NCI-H2171 treated with DMSO at 0.1 percent for 48 hours (cell line): ENCODE measurements at regions not wholly inside any gene's neighbourhood (a gene's known extent, or its start where the extent isn't known, plus 50 kb on each side); places are given as distances from the start of the nearest gene placed in this dataset.
A peak's percentile ranks its signal among the peaks of the same experiment; 100 is the strongest.

Experiments
- DNase-seq: peaks from one replicate; lab custom pipeline; 2025; lab: John Stamatoyannopoulos, UW

DNA sequence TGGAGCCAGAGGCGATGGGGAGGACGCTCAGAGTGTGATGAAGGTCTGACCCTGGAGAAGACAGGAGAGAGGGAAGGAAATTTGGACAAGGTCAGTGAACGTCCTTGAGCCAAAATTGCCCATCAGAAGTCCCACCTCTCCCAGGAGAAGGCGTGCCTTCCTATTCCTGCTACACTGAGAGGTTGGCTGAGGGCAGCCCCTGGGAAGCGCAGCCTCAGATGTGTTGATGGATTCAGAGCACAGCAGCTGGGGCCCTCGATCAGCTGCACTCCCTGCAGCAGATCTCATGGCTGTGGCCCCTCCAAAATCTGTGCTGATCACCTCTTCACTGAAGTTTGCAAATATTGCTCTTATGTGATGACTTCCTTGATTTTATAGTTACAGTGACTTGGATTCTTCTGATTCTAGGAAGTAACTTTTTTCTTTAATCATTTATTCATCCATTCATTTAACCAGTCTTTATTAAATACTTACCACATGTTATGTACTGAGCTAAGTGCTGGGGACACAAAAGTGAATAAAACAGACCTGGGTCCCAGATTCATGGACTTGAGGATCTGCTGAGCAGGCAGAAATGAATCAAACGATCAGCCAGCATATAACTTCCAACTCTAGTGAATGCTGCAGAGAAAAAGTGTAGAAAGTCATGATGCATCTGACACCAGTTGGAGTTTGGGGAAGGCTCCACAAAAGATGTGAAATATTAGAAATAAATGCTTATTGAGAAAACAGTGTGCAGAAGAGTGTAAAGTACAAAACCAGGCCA, 69.6 kb upstream of the ARMC2 start:
- no peak for DNase-seq

DNA sequence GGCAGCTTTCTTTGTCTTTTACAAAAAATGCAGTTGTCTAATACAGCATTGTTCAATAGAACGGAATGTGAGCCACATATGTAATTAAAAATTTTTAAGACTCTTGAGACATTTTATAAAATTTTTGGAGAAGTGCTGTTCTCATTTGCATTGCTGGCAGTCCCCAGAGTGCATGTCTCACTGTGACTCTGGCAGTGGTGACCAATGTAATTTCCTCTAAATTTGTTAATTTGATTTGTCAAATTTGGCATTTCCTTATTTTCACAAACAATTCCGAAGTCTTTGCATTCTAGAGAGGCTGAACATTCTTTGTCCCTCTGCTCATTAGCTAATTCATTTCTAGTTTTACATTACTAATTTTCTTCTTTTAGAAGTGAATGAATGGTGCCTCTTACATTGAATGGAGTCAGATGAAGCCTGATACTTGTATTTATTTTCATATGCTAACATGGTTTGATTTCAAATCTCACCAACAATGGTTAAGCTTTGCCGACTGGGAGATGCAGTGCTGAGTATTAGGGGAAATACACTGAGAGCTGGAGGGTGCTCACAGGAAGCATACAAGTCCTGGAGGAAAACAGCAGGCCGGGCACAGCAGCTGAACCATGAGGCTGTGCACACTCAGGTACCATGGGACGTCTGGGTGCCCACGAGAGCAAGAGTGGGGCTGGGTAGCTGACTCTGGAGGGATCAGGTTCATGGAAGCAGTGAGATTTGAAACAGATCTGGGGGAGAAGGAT, 68.5 kb upstream of the ARMC2 start:
- no peak for DNase-seq

DNA sequence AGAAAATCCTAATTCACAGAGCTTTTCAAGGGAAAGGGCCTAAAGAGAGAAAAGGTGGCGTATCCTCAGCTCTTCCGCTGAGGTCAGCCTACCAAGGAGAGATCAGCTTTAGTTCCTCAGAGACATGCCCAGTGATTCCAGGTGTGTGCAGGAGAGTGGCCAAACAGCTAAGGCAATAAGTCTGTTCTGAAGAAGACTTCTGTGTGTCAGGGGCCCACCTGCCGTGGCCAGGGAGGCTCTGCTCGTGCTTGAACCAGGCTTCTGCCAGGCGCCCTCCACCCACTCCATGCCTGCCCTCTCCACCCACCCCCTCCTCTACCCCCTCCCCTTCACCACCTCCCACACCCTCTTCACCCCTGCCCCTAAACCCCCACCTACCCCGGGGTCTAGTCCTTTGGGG, 67.4 kb upstream of the ARMC2 start:
- no peak for DNase-seq

DNA sequence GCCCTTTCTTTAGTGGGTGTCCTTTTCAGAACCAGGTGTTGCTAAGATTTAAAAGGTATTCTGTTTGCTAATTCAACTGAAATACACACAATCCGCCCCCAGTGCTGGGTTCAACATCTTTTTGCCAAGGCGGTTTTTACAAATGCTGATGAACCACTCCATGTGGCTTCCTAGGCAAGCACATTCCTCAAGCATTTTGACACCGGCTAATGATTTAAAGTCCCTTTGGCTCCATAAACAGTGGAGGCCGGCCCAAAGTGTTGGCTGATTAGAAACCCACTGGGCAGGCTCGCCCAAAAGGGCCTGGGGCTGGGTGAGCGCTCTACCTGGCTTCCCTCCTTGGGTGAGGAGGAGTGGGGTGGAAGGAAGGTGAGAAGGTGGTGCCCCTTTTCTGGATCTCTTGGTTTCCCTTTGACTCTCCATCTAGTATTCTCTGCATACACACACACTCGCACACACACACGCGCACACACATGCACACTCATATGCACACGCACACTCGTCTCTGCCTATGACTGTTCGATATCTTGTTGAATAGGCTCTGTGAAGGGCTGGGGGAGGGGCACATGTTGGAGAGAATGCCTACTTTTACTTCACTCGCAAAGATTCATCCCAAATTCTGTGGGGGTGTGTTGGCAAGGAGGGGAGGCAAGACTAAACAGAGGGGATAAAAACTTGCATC, 66.7 kb upstream of the ARMC2 start:
- no peak for DNase-seq

DNA sequence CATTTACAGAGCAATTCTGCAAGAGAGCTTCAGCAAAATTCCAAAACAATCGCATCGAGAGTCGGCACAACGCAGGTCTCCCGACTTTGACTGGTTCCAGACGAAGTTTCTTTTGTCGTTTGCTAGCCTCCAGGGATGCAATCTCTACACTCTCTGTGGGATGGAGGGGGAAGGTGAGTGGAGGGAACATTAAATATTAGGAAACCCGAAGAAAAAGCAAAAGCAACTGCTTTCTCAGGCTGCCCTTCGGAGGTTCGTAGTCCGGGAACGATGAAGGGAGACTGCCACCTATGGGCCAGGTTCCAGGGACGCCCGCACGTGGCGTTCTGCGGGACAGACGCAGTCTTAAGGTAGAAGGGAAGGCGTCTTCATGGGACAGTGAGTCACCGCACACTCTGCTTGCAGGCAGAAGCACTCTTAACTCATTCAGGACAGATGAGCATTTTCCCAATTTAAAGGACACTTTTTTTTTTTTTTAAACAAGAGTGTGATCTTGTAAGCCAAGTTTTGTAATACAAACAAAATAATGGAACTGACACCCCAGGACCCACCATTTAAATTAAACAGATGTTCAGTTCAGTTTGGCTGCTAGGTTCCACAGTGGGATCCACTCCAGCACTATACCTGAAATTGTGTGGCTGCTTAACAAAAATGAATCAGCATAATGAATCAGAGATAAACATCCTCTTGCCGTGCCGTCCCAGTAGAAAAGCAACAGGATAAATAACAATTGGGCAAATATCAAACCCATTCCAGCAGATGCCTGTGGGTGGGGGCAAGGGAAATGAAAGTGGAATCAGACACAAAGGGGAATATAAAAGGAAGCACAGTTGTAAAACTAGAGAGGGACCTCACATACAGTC, 65.8 kb upstream of the ARMC2 start:
- peak; percentile 69 for DNase-seq

DNA sequence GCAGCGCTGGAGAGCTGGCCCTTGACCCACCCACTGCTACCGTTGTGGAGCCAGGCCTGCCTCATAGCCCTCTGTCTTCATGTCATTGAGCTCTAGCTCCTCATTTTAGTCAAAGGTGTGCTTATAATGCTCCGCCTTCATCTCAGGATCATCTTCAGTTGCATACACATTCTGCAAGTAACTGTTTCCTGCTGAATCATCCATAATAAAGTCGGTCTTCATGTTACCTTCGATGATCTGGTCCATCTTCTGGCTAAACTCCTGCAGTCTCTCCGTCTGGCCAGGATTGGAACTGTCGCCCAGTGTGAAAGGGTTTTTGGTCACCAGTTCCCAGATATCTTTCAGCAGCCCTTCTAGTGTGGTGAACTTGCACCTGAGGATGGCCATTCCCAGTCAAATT, 62.6 kb upstream of the ARMC2 start:
- no peak for DNase-seq

DNA sequence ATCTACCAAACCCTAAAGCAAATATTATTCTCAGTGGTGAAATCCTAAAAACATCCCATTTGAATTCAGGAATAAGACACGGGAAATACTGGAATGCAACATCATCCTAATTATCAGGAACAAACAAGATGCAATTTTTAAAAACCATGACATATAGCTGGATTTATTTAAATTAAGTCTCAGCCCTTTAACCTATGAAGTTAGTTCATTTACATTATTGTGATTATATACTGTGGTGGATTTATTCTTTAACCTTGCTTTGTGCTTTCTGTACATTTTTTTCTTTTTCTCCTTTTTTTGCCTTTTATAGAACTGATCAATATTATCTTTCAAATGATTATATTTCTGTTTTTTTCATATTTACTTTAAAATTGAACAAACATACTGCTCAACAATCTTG, 59.8 kb upstream of the ARMC2 start:
- DNase-seq = no peak

DNA sequence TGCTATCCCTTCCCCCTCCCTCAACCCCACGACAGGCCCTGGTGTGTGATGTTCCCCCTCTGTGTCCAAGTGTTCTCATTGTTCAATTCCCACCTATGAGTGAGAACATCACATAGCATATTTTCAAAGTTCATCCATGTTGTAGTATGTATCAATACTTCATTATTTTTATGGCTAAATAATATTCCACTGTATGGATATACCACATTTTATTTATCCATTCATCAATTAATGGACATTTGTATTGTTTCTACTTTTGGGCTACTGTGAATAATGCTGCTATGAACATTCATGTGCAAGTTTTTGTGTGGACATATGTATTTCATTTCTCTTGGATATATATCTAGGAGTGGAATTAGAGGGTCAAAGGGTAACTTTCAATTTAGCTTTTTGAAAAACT, 58.7 kb upstream of the ARMC2 start:
- no peak for DNase-seq

DNA sequence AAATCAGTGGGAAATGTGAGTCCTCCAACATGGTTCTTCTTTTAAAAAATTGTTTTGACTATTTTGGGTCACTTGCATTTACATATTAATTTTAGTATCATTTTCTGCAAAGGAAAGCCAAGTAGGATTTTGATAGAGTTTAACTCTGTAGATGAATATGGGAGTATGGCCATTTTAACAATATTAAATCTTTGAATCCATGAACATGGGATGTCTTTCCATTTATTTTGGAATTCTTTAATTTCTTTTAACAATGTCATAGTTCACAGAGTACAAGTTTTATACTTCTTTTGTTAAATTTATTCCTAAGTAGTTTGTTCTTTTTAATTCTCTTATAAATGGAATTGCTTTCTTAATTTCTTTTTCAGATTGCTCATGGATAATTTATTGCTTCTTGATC, 56.5 kb upstream of the ARMC2 start:
- DNase-seq = no peak

DNA sequence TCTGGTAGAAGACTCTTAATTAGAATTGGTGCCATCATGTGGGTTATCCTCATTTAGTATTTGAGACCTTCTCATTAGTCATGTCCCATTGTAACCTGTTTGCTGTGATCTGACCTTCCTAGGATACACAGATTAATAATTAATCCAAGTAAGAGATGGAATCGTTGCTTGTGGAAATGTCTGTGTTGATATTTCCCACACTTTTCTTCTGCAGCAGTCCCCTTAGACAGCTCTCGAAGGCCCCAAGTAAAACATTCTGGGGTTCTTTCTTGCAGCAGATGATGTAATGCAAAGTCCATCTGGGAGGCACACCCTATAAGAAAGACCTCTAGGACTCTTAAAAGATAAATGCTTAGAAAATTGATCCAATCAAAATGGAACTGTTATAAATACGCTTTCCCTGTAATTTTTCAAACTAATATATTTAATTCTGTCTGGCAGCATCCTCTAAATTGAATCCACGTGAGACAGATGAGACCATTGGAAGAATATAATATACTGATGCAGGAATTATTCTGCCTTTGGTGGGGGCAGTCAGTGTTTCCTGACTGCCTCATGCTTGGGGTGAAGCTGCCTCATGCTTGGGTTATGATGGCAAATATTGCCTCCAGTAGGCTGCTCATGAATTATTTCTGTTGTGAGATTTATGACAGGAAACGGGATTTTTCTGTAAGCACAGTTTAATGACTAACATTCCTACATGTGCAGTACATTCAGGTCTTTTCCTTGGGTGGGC, 54.5 kb upstream of the ARMC2 start:
- DNase-seq = no peak

DNA sequence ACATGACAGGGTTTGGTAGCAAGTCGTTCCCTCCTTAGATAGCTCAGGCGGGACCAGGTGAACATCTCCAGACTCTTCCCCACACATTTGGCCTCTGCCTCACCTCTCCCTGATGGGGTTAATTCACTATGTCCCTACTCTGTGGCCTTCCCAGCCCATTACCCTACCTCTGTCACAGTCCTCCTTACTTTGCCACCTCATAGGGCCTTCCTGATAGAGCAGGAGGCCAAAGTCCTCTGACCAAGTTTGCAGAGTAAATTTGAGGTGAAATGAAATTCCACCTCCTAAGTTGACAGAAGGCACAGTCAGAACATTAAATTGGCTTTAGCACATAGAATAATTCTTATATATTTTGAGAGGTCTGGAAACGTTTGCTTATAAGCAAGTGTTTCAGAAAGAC, 53.1 kb upstream of the ARMC2 start:
- DNase-seq = no peak

DNA sequence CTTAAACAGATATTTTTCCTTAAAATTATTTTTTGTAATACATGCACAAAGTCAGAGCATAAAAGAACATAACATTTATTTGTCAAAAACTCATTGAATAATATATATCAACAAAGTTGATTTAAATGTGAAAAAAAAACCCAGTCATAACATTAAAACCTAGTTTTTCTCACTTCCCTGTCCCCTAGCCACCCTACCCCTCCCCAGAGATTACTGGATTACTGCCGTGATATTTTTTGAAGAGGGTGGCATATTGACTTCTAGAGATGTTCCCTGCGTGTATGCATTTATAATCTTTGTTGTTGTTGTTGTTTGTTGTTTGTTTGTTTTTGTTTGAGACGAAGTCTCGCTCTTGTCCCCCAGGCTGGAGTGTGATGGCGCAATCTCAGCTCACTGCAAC, 52.4 kb upstream of the ARMC2 start:
- DNase-seq = no peak

DNA sequence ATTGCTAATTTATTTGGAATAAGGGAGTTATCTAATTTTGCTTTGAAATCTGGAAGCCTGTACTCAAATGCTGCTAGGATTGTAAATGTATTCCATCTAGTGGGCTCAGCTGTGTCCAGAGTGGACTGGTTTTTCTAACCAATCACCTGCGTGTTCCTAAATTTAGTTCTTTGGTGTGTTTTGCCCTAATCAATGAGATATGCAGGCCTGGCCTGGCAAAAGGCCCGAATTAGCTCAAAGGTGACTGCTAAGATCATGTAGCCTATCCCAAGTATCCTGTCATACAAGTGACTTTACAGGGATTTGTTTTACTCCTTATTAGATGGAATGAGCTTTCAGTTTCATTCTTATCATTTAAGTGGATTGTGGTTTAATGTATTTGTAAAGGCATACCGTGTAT, 51.3 kb upstream of the ARMC2 start:
- DNase-seq = no peak

DNA sequence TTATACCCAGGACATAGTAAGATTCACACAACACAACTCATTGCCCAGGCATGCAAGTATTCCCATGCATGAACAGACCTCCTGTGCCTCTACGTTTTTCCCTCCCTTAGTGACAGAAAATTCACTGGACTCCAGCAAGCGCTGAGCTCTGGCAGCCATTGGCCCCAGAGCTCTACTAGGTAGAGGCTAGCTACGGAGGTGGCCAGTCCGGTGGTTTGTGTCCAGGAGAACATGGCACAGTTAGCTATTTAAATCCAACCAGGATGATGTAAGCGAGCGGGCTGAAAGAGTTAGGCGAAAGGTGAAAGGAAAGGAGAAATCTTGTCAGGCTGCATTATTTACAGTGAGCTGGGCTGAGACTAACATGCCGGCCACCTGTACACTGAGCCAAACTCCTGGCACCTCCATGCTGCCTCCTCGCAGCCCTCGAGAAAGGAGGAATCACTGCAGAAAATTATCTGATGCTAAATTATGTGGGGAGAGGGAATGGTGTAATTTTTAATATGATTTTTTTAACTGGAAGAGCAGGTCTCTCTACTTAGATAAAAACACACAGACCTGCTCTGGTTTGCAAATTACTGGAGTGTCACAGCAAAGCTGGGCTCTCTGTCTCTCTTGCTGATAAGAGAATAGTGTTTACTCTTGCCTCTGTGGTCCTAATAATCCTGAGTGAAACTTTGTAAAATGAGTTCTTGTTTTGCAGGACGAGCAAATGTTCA, 50.1 kb upstream of the ARMC2 start:
- no peak for DNase-seq
